ENCODE measurements at regions not wholly inside any gene's neighbourhood (a gene's known extent, or its start where the extent isn't known, plus 50 kb on each side); places are given as distances from the start of the nearest gene placed in this dataset.

DNA sequence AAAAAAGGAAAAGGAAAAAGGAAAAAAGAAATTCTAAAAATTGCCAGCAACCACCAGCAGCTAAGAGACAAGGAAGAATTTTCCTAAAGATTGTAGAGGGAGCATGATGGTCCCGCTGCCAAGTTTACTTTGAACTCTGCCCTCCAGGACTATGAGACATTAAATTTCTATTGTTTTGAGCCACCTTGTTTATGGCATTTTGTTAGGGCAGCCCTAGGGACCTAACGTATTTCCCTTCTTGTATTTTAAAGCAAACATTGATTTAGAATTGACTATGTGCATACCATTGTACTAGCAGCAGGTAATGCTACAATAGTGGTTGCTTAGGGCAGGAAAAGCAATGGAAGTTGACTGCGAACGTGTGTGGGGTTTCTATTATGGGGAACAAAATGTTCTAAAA is 1414.2 kb downstream of the EFNB2 start (continued):
- TF ChIP-seq NRF1 (IDR thresholded peaks at IDR 0.05; ENCODE audit: low read depth, low read length) (no peak), HDAC6 (IDR thresholded peaks at IDR 0.05; ENCODE audit: low read depth, low read length) (no peak), POU5F1 (IDR thresholded peaks at IDR 0.05; ENCODE audit: low read depth, low read length) (no peak), GABPA (IDR thresholded peaks at IDR 0.05; ENCODE audit: borderline replicate concordance, insufficient read depth, low read length) (no peak), CHD1 (IDR thresholded peaks at IDR 0.05; ENCODE audit: low read depth, low read length) (no peak), SP4 (IDR thresholded peaks at IDR 0.05; ENCODE audit: low read length) (no peak)
